ENCODE measurements at regions not wholly inside any gene's neighbourhood (a gene's known extent, or its start where the extent isn't known, plus 50 kb on each side); places are given as distances from the start of the nearest gene placed in this dataset.

- Histone ChIP-seq H3K4me2 (replicated peaks; ENCODE audit: extremely low read depth, low read length, poor library complexity, severe bottlenecking) (no peak overlapping the region), H3K4me1 (ENCODE audit: control insufficient read depth in 1 of 2, insufficient read depth in 2 of 2, low read length in 2 of 2) (no peaks in the 10 kb centered on the region), H4K20me1 (ENCODE audit: insufficient read depth, low read length) (no peaks in the 10 kb centered on the region), H3K9ac (ENCODE audit: insufficient read depth, low read length, poor library complexity, severe bottlenecking) (no peak overlapping the region), H3K27ac (ENCODE audit: low read depth in 1 of 2, low read length in 2 of 2) (no peak overlapping the region), H3K9me3 (replicated peaks in 1 of 2; ENCODE audit: control insufficient read depth in 1 of 2, insufficient read depth in 1 of 2, low read length in 2 of 2) (no peaks in the 10 kb centered on the region), H3K79me2 (ENCODE audit: insufficient read depth, low read length) (no peaks in the 10 kb centered on the region), H3K36me3 (replicated peaks in 1 of 2; ENCODE audit: control insufficient read depth in 1 of 2, insufficient read depth in 2 of 2, low read length in 2 of 2) (no peaks in the 10 kb centered on the region), H2AFZ (ENCODE audit: insufficient read depth, low read depth, low read length, poor library complexity, severe bottlenecking) (no peak overlapping the region), H3K27me3 (ENCODE audit: control insufficient read depth in 2 of 2, insufficient read depth in 2 of 2, low read length in 2 of 2) (no peaks in the 10 kb centered on the region), H3K4me3 (replicated peaks in 1 of 3; ENCODE audit: low read depth in 2 of 3, low read length in 3 of 3) (no peak overlapping the region)
- Mint-ChIP-seq H3K27me3 (ENCODE audit: low read depth in 3 of 3) (peaks cover 0 to 2% (median 2%) of the 10 kb centered on the region in 3 donors), H3K4me3 (no peak overlapping the region), H3K4me1 (no peaks in the 10 kb centered on the region), H3K27ac (no peak overlapping the region), H3K9me3 (peaks cover 0 to 9% (median 0%) of the 10 kb centered on the region in 7 donors), H3K36me3 (no peaks in the 10 kb centered on the region)
- WGBS (ENCODE audit: insufficient coverage), result 98% methylated on average over 4 of the region's 4 CpGs
- TF ChIP-seq CTCF (IDR thresholded peaks at IDR 0.05), result no peak
- no peak for DNase-seq
- intact Hi-C loops (cut with micrococcal nuclease), result no loop called here
Measured at GRCh38 chr20:40080041-40080652, 608.9 kb downstream of the MAFB start.

GRCh38 chr20:40073535-40074111, 615.4 kb downstream of the MAFB start:
- Histone ChIP-seq H3K27me3 (ENCODE audit: control insufficient read depth in 2 of 2, insufficient read depth in 2 of 2, low read length in 2 of 2) (no peaks in the 10 kb centered on the region), H3K9ac (ENCODE audit: insufficient read depth, low read length, poor library complexity, severe bottlenecking) (no peak overlapping the region), H4K20me1 (ENCODE audit: insufficient read depth, low read length) (no peaks in the 10 kb centered on the region), H3K79me2 (ENCODE audit: insufficient read depth, low read length) (no peaks in the 10 kb centered on the region), H3K9me3 (replicated peaks in 1 of 2; ENCODE audit: control insufficient read depth in 1 of 2, insufficient read depth in 1 of 2, low read length in 2 of 2) (no peaks in the 10 kb centered on the region), H3K36me3 (replicated peaks in 1 of 2; ENCODE audit: control insufficient read depth in 1 of 2, insufficient read depth in 2 of 2, low read length in 2 of 2) (no peaks in the 10 kb centered on the region), H3K4me1 (ENCODE audit: control insufficient read depth in 1 of 2, insufficient read depth in 2 of 2, low read length in 2 of 2) (no peaks in the 10 kb centered on the region), H3K27ac (ENCODE audit: low read depth in 1 of 2, low read length in 2 of 2) (no peak overlapping the region), H3K4me2 (replicated peaks; ENCODE audit: extremely low read depth, low read length, poor library complexity, severe bottlenecking) (no peak overlapping the region), H3K4me3 (replicated peaks in 1 of 3; ENCODE audit: low read depth in 2 of 3, low read length in 3 of 3) (no peak overlapping the region), H2AFZ (ENCODE audit: insufficient read depth, low read depth, low read length, poor library complexity, severe bottlenecking) (no peak overlapping the region)
- H3K27me3 Mint-ChIP-seq (ENCODE audit: low read depth in 3 of 3), result no peaks in the 10 kb centered on the region
- H3K27ac Mint-ChIP-seq, result no peak overlapping the region
- TF ChIP-seq CTCF (IDR thresholded peaks at IDR 0.05), result no peak
- no peaks in the 10 kb centered on the region for H3K4me1 Mint-ChIP-seq
- H3K9me3 Mint-ChIP-seq, result peaks cover 0 to 17% (median 3%) of the 10 kb centered on the region in 7 donors
- 68% methylated on average over 4 of the region's 4 CpGs for WGBS (ENCODE audit: insufficient coverage)
- no peak overlapping the region for H3K4me3 Mint-ChIP-seq
- DNase-seq, result no peak
- H3K36me3 Mint-ChIP-seq, result no peaks in the 10 kb centered on the region
- intact Hi-C loops (cut with micrococcal nuclease), result no loop called here
